Osteoblast (primary cell): ENCODE measurements at regions not wholly inside any gene's neighbourhood (a gene's known extent, or its start where the extent isn't known, plus 50 kb on each side); places are given as distances from the start of the nearest gene placed in this dataset.

Source experiments
- DNase-seq: peaks from one replicate; pipeline ENCODE4 v3.0.0; 2011; ENCODE audit warnings: low spot score, mixed read lengths; ENCODE audit not compliant: insufficient read length; ENCODE audit errors: missing footprints
- H2AFZ ChIP-seq: 2 replicates; pipeline ENCODE4 v1.6.0; 2011; ENCODE audit warnings: mild to moderate bottlenecking, low read length
- H3K27ac ChIP-seq: 2 replicates; pipeline ENCODE4 v1.5.1; 2011; ENCODE audit warnings: mild to moderate bottlenecking, low read depth, low read length, moderate library complexity
- H3K27me3 ChIP-seq: 2 replicates; pipeline ENCODE4 v1.6.0; 2012; ENCODE audit warnings: mild to moderate bottlenecking, control low read depth, inconsistent platforms, low read length, moderate library complexity; ENCODE audit not compliant: insufficient read depth
- H3K36me3 ChIP-seq: 2 replicates; pipeline ENCODE4 v1.5.1; 2011; ENCODE audit warnings: mild to moderate bottlenecking, low read length, control low read depth, moderate library complexity; ENCODE audit not compliant: insufficient read depth
- H3K4me1 ChIP-seq: 2 replicates; pipeline ENCODE4 v1.5.1; 2011; ENCODE audit warnings: mild to moderate bottlenecking, low read length, control low read depth, moderate library complexity; ENCODE audit not compliant: insufficient read depth
- H3K4me2 ChIP-seq: 2 replicates; pipeline ENCODE4 v1.6.0; 2011; ENCODE audit warnings: mild to moderate bottlenecking, low read length; ENCODE audit not compliant: insufficient read depth
- H3K4me3 ChIP-seq: fragments of 200-600 bp; sonication (generic); 3 replicates; pipeline ENCODE4 v1.5.1; 2012; ENCODE audit warnings: mild to moderate bottlenecking, low read length, inconsistent platforms; ENCODE audit not compliant: insufficient read depth
- H3K79me2 ChIP-seq: 2 replicates; pipeline ENCODE4 v1.6.0; 2012; ENCODE audit warnings: mild to moderate bottlenecking, low read length, control low read depth, inconsistent platforms; ENCODE audit not compliant: insufficient read depth
- H3K9me3 ChIP-seq: 2 replicates; pipeline ENCODE4 v1.5.1; 2011; ENCODE audit warnings: low read depth, low read length, control low read depth
- H4K20me1 ChIP-seq: 2 replicates; pipeline ENCODE4 v1.6.0; 2012; ENCODE audit warnings: mild to moderate bottlenecking, low read length, control low read depth; ENCODE audit not compliant: insufficient read depth
- TF ChIP-seq, protein P1 (sequence below): IDR thresholded peaks from 2 replicates; pipeline ENCODE4 v1.5.1; 2011; ENCODE audit warnings: mild to moderate bottlenecking, low read depth, low read length, moderate library complexity; ENCODE audit errors: extremely low read depth

DNA sequence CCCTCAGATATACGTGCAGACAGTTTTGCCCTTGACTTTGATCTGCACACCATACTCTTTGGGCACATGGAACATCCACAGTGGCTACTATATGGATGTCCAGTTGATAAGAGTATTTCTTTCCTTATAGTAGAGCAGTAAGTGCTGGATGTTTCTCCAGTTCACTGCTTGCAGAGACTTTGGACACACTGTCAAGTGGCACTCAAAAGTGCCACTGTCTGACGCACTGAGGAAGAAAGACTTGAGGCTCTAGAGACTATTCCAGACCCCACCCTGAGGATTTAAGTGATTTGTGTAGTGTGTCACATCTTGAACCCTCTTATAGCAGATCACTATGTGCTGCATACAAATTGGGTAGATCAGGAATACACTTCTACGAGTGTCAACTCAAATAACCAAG, 179.1 kb downstream of the GNAI1 start:
- Histone ChIP-seq H3K4me1 (peaks cover 14% of the 10 kb centered on the region), H4K20me1 (no peaks in the 10 kb centered on the region), H3K4me3 (no peak overlapping the region), H2AFZ (no peak overlapping the region), H3K9me3 (no peaks in the 10 kb centered on the region), H3K36me3 (no peaks in the 10 kb centered on the region), H3K27me3 (no peaks in the 10 kb centered on the region), H3K79me2 (no peaks in the 10 kb centered on the region), H3K4me2 (no peak overlapping the region), H3K27ac (no peak overlapping the region)
- no peak for DNase-seq
- TF ChIP-seq, protein P1, sequence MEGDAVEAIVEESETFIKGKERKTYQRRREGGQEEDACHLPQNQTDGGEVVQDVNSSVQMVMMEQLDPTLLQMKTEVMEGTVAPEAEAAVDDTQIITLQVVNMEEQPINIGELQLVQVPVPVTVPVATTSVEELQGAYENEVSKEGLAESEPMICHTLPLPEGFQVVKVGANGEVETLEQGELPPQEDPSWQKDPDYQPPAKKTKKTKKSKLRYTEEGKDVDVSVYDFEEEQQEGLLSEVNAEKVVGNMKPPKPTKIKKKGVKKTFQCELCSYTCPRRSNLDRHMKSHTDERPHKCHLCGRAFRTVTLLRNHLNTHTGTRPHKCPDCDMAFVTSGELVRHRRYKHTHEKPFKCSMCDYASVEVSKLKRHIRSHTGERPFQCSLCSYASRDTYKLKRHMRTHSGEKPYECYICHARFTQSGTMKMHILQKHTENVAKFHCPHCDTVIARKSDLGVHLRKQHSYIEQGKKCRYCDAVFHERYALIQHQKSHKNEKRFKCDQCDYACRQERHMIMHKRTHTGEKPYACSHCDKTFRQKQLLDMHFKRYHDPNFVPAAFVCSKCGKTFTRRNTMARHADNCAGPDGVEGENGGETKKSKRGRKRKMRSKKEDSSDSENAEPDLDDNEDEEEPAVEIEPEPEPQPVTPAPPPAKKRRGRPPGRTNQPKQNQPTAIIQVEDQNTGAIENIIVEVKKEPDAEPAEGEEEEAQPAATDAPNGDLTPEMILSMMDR: no peak

DNA sequence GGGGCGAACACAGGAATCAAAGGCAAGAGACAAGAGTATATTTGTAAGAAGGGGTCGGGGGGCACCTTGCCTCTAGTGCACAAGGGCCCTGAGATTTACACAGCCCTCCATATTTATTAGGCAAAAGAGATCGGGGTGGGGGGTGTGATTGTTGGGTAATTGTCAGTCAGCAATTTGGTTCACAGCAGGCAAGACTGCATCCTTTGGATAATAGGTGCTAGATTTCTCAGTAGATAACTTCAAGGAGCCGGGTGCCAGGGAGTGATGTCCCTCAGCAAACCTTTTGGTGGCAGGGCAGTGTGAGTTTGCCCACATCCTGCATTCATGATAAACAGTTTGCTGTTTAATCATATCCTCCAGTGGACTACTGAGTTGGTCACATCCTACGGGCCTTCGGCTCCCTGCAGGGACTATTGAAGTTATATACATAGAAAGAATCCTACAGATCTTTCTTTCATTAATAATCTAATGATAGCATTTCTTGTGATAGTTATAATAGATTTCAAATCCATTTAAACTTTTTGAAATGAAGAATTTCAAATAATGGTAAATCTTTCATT, 178.5 kb downstream of the GNAI1 start:
- Histone ChIP-seq H3K27me3 (no peaks in the 10 kb centered on the region), H4K20me1 (no peaks in the 10 kb centered on the region)

DNA sequence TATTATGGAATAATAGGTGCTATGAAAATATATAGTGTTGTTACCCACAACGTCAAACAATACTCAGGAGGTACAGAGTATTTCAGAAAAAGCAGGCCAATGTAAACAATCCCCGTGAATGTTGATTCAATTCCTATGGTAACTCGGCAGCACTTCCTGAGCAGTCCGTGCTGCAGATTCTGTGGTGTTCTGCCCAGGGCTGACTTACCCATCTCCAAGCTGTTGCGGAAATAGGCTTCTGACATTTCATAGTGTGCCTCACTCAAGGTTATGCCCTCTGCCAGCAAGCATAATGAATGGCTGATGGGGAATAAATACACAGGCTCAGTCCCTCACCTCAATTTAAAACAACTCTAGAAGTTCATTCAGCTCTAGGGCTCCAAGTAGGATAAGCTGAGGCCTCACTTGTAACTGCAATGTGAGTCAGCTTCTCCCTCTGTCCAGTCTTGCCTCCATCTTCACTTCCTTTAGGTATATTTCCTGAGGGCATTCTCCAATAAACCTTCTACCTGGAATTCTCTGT, 177.6 kb downstream of the GNAI1 start:
- peak overlapping the region; percentile 84 for H3K27ac ChIP-seq
- H3K36me3 ChIP-seq: no peaks in the 10 kb centered on the region
- H4K20me1 ChIP-seq: no peaks in the 10 kb centered on the region
- TF ChIP-seq, protein P1: no peak
- H3K4me2 ChIP-seq: peak overlapping the region; percentile 29
- peaks cover 15% of the 10 kb centered on the region for H3K4me1 ChIP-seq
- H2AFZ ChIP-seq: peak overlapping the region; percentile 43
- H3K4me3 ChIP-seq: no peak overlapping the region
- H3K9me3 ChIP-seq: no peaks in the 10 kb centered on the region
- no peaks in the 10 kb centered on the region for H3K27me3 ChIP-seq
- H3K79me2 ChIP-seq: no peaks in the 10 kb centered on the region
- DNase-seq: no peak

More for the DNA sequence above, 178.5 kb downstream of the GNAI1 start:
- TF ChIP-seq, protein P1: no peak
- peaks cover 14% of the 10 kb centered on the region for H3K4me1 ChIP-seq
- H3K27ac ChIP-seq: peak overlapping the region; percentile 84
- H3K36me3 ChIP-seq: no peaks in the 10 kb centered on the region
- DNase-seq: no peak
- H3K4me2 ChIP-seq: no peak overlapping the region
- no peaks in the 10 kb centered on the region for H3K79me2 ChIP-seq
- no peak overlapping the region for H2AFZ ChIP-seq
- H3K9me3 ChIP-seq: no peaks in the 10 kb centered on the region
- H3K4me3 ChIP-seq: no peak overlapping the region

DNA sequence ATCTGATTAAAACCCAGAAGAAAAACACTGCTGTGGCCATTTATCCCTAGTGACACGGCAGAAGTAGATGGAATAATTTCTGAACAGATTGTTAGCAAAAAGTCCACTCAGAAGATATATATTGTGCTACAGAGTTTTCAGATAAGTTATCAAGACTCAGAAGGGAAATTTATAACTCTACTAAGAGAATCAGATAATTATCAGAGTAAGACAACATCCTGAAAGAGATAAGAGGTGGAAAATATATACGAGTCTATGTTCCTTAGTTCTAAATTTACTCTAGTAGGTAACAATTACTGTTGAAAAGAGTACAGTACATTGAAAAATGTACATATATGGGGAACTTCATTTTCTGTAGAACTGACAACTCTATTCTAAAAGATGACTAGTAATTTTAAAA, 176.7 kb downstream of the GNAI1 start:
- Histone ChIP-seq H3K9me3 (no peaks in the 10 kb centered on the region), H3K36me3 (no peaks in the 10 kb centered on the region), H3K4me3 (no peak overlapping the region), H3K79me2 (no peaks in the 10 kb centered on the region), H3K27ac (peak overlapping the region; percentile 84), H3K27me3 (no peaks in the 10 kb centered on the region), H4K20me1 (no peaks in the 10 kb centered on the region), H3K4me2 (no peak overlapping the region), H2AFZ (no peak overlapping the region), H3K4me1 (peaks cover 17% of the 10 kb centered on the region)
- TF ChIP-seq, protein P1: no peak
- no peak for DNase-seq
